OCI-M1 (cell line): ENCODE measurements at regions not wholly inside any gene's neighbourhood (a gene's known extent, or its start where the extent isn't known, plus 50 kb on each side); places are given as distances from the start of the nearest gene placed in this dataset.

ENCODE experiments used
- DNase-seq: peaks from one replicate; lab custom pipeline; 2025; lab: John Stamatoyannopoulos, UW

GRCh38 chr13:39970177-39970846, 314.9 kb downstream of the COG6 start:
- no peak for DNase-seq

- no peak for DNase-seq
Observed at GRCh38 chr13:39971526-39971925, 316.1 kb downstream of the COG6 start.

- DNase-seq: no peak
Observed at GRCh38 chr13:39976481-39976880, 321.0 kb downstream of the COG6 start.

GRCh38 chr13:39981056-39981455, 325.6 kb downstream of the COG6 start:
- no peak for DNase-seq

- no peak for DNase-seq
Observed at GRCh38 chr13:39982745-39983144, 327.3 kb downstream of the COG6 start.

GRCh38 chr13:39985071-39985470, 329.6 kb downstream of the COG6 start:
- no peak for DNase-seq

GRCh38 chr13:39988351-39988750, 332.9 kb downstream of the COG6 start:
- no peak for DNase-seq

GRCh38 chr13:39998166-39998565, 342.7 kb downstream of the COG6 start:
- DNase-seq: no peak

- no peak for DNase-seq
Observed at GRCh38 chr13:40002016-40002415, 346.6 kb downstream of the COG6 start.

GRCh38 chr13:40013554-40013953, 358.1 kb downstream of the COG6 start:
- no peak for DNase-seq

- no peak for DNase-seq
Observed at GRCh38 chr13:40016953-40017660, 361.6 kb downstream of the COG6 start.

GRCh38 chr13:40017662-40018262, 362.3 kb downstream of the COG6 start:
- DNase-seq: no peak

GRCh38 chr13:40023595-40024203, 368.2 kb downstream of the COG6 start:
- DNase-seq: no peak

GRCh38 chr13:40024204-40024966, 368.9 kb downstream of the COG6 start:
- DNase-seq: no peak

- no peak for DNase-seq
Observed at GRCh38 chr13:40024967-40025714, 369.7 kb downstream of the COG6 start.

- peak; percentile 19 for DNase-seq
Observed at GRCh38 chr13:40026174-40026585, 370.7 kb downstream of the COG6 start.

GRCh38 chr13:40026741-40027140, 371.3 kb downstream of the COG6 start:
- no peak for DNase-seq

- DNase-seq: no peak
Observed at GRCh38 chr13:40028446-40028845, 373.0 kb downstream of the COG6 start.

- DNase-seq: no peak
Observed at GRCh38 chr13:40031031-40031430, 375.6 kb downstream of the COG6 start.

- DNase-seq: no peak
Observed at GRCh38 chr13:40039061-40039460, 383.6 kb downstream of the COG6 start.

- DNase-seq: no peak
Observed at GRCh38 chr13:40042991-40043390, 387.5 kb downstream of the COG6 start.
